ENCODE measurements at regions not wholly inside any gene's neighbourhood (a gene's known extent, or its start where the extent isn't known, plus 50 kb on each side); places are given as distances from the start of the nearest gene placed in this dataset.

GRCh38 chr13:90414691-90415596, 932.5 kb upstream of the MIR17HG start:
- TF ChIP-seq CTCF (IDR thresholded peaks at IDR 0.05): no peak
- TF ChIP-seq POLR2A (IDR thresholded peaks at IDR 0.05): no peak
